H1 (cell line): ENCODE measurements at regions not wholly inside any gene's neighbourhood (a gene's known extent, or its start where the extent isn't known, plus 50 kb on each side); places are given as distances from the start of the nearest gene placed in this dataset.

Source experiments
- CTCF ChIA-PET: fragments of 300-600 bp; sonication (Branson Sonifier 250); formaldehyde crosslinking; loops from one replicate; lab custom pipeline; 2021; ENCODE audit not compliant: partially characterized antibody; lab: Charles Lee
- POLR2A ChIA-PET: fragments of 300-600 bp; sonication (Branson Sonifier 250); formaldehyde crosslinking; loops from one replicate; lab custom pipeline; 2021; ENCODE audit warnings: inconsistent platforms; ENCODE audit not compliant: partially characterized antibody; lab: Charles Lee
- DNase-seq, 2 experiments: peaks; one replicate each; pipeline versions ENCODE4 v3.0.0 to v3.0.0-alpha.2; 2010 to 2022; ENCODE audit warnings: low spot score in 2 of 2, low read depth in 1 of 2, mixed read lengths in 1 of 2
- FAIRE-seq: peaks from 2 replicates; lab custom pipeline; 2011; peaks lifted over from hg19 to GRCh38; lab: Jason Lieb, UNC
- H2AFZ ChIP-seq: 2 replicates; pipeline ENCODE4 v1.8.1; 2012; ENCODE audit warnings: low read length, inconsistent platforms
- H2AK5ac ChIP-seq: 2 replicates; pipeline ENCODE4 v1.6.1; 2013; ENCODE audit warnings: low read depth, low read length
- H2BK120ac ChIP-seq: replicated peaks from 2 replicates; pipeline ENCODE3; 2013; ENCODE audit warnings: low read depth, low read length, inconsistent platforms
- H2BK12ac ChIP-seq: 2 replicates; pipeline ENCODE4 v1.6.1; 2013; ENCODE audit warnings: low read depth, low read length
- H2BK15ac ChIP-seq: 2 replicates; pipeline ENCODE4 v1.6.1; 2013; ENCODE audit warnings: low read length
- H2BK20ac ChIP-seq: 2 replicates; pipeline ENCODE4 v1.6.1; 2013; ENCODE audit warnings: low read length
- H2BK5ac ChIP-seq: 2 replicates; pipeline ENCODE4 v1.6.1; 2013; ENCODE audit warnings: low read depth, low read length
- H3K14ac ChIP-seq: 2 replicates; pipeline ENCODE4 v1.6.1; 2013; ENCODE audit warnings: inconsistent platforms; ENCODE audit not compliant: insufficient read length
- H3K18ac ChIP-seq: 2 replicates; pipeline ENCODE4 v1.6.1; 2013; ENCODE audit warnings: low read length; ENCODE audit errors: extremely low read depth
- H3K23ac ChIP-seq: 2 replicates; pipeline ENCODE4 v1.6.1; 2013; ENCODE audit warnings: inconsistent platforms; ENCODE audit not compliant: insufficient read length
- H3K23me2 ChIP-seq: 2 replicates; pipeline ENCODE4 v1.6.1; 2013; ENCODE audit warnings: low read depth, low read length
- H3K27ac ChIP-seq: 2 replicates; pipeline ENCODE4 v1.6.1; 2011; ENCODE audit warnings: low read depth, low read length, inconsistent platforms
- H3K27me3 ChIP-seq, 4 experiments: replicated peaks in 1 of 4; 1 replicate in 1 of 4; 2 replicates in 3 of 4; pipeline versions ENCODE4 v1.6.1 to v1.8.1; 2011 to 2013; ENCODE audit warnings: low read length in 3 of 4, mild to moderate bottlenecking in 3 of 4, inconsistent platforms in 2 of 4, mixed read lengths in 2 of 4, moderate library complexity in 1 of 4; ENCODE audit not compliant: control insufficient read depth in 3 of 4, insufficient read depth in 3 of 4; ENCODE audit errors: extremely low read depth in 1 of 4
- H3K36me3 ChIP-seq, 4 experiments: 2 replicates each; pipeline versions ENCODE4 v1.6.1 to v1.8.1; 2011 to 2013; ENCODE audit warnings: mild to moderate bottlenecking in 4 of 4, low read length in 3 of 4, moderate library complexity in 2 of 4, control low read depth in 1 of 4, inconsistent platforms in 1 of 4; ENCODE audit not compliant: insufficient read depth in 4 of 4, control insufficient read depth in 2 of 4
- H3K4ac ChIP-seq: replicated peaks from 2 replicates; pipeline ENCODE3; 2013; ENCODE audit warnings: low read length, low read depth, mixed read lengths, inconsistent platforms; ENCODE audit not compliant: insufficient read length
- H3K4me1 ChIP-seq, 4 experiments: replicated peaks in 1 of 4; 1 replicate in 1 of 4; 2 replicates in 3 of 4; pipeline versions ENCODE4 v1.6.1 to v1.8.1; 2011 to 2013; ENCODE audit warnings: low read length in 3 of 4, inconsistent platforms in 2 of 4, mixed read lengths in 1 of 4; ENCODE audit not compliant: insufficient read depth in 4 of 4, control insufficient read depth in 3 of 4
- H3K4me2 ChIP-seq, 2 experiments: 2 replicates each; pipeline versions ENCODE4 v1.6.1 to v1.8.1; 2011 to 2013; ENCODE audit warnings: low read depth in 2 of 2, low read length in 2 of 2, control low read depth in 1 of 2, inconsistent platforms in 1 of 2, mild to moderate bottlenecking in 1 of 2; ENCODE audit not compliant: insufficient read depth in 1 of 2
- H3K4me3 ChIP-seq, 4 experiments: fragments of 200-600, 300-600 bp in 1 of 4; sonication (generic), shearing (Covaris generic), sonication (Bioruptor Twin) in 1 of 4; 2 replicates each; pipeline versions ENCODE4 v1.5.1 to v1.8.1; 2011 to 2016; ENCODE audit warnings: low read length in 4 of 4, low read depth in 3 of 4, control low read depth in 2 of 4, inconsistent platforms in 2 of 4, mild to moderate bottlenecking in 2 of 4, mixed read lengths in 1 of 4, moderate library complexity in 1 of 4; ENCODE audit not compliant: insufficient read depth in 2 of 4; ENCODE audit errors: extremely low read depth in 1 of 4
- H3K56ac ChIP-seq: replicated peaks from 2 replicates; pipeline ENCODE3; 2013; ENCODE audit warnings: low read depth, mild to moderate bottlenecking, mixed read lengths, low read length, inconsistent platforms; ENCODE audit not compliant: insufficient read length
- H3K79me1 ChIP-seq: 2 replicates; pipeline ENCODE4 v1.6.1; 2013; ENCODE audit warnings: low read depth, low read length, control low read depth
- H3K79me2 ChIP-seq, 2 experiments: 2 replicates each; pipeline versions ENCODE4 v1.6.1 to v1.8.1; 2012 to 2013; ENCODE audit warnings: low read length in 2 of 2, mild to moderate bottlenecking in 2 of 2, inconsistent platforms in 1 of 2; ENCODE audit not compliant: insufficient read depth in 2 of 2, control insufficient read depth in 1 of 2
- H3K9ac ChIP-seq, 4 experiments: replicated peaks in 1 of 4; 1 replicate in 1 of 4; 2 replicates in 3 of 4; pipeline versions ENCODE4 v1.6.1 to v1.8.1; 2011 to 2013; ENCODE audit warnings: low read depth in 3 of 4, low read length in 3 of 4, control low read depth in 2 of 4, mild to moderate bottlenecking in 2 of 4, moderate library complexity in 2 of 4, inconsistent platforms in 1 of 4; ENCODE audit errors: extremely low read depth in 1 of 4
- H3K9me3 ChIP-seq, 2 experiments: 2 replicates each; pipeline versions ENCODE4 v1.6.1 to v1.8.1; 2012 to 2013; ENCODE audit warnings: mild to moderate bottlenecking in 2 of 2, moderate library complexity in 2 of 2, control low read depth in 1 of 2, inconsistent platforms in 1 of 2, low read depth in 1 of 2, low read length in 1 of 2, mixed read lengths in 1 of 2; ENCODE audit not compliant: insufficient read depth in 2 of 2
- H4K20me1 ChIP-seq, 2 experiments: replicated peaks in 1 of 2; 2 replicates each; pipeline versions ENCODE3 to v1.8.1; 2011 to 2013; ENCODE audit warnings: inconsistent platforms in 2 of 2, low read length in 2 of 2, mild to moderate bottlenecking in 1 of 2; ENCODE audit not compliant: insufficient read depth in 2 of 2, control insufficient read depth in 1 of 2
- H4K5ac ChIP-seq: 2 replicates; pipeline ENCODE4 v1.6.1; 2013; ENCODE audit warnings: low read length, low read depth, mixed read lengths, inconsistent platforms; ENCODE audit not compliant: insufficient read length
- H4K8ac ChIP-seq: 2 replicates; pipeline ENCODE4 v1.8.0; 2013; ENCODE audit warnings: mild to moderate bottlenecking, moderate library complexity, low read length, inconsistent platforms; ENCODE audit not compliant: insufficient read depth; ENCODE audit errors: extremely low read depth
- H4K91ac ChIP-seq: replicated peaks from 2 replicates; pipeline ENCODE3; 2013; ENCODE audit warnings: low read length, mixed read lengths, inconsistent platforms; ENCODE audit not compliant: insufficient read length
- ASH2L ChIP-seq: fragments of 200-600, 300-600 bp; sonication (generic); IDR thresholded peaks from one replicate; pipeline ENCODE4 v1.7.1; 2017; ENCODE audit warnings: low read length
- ATF2 ChIP-seq: IDR thresholded peaks from 2 replicates; pipeline ENCODE4 v1.6.1; 2012; ENCODE audit warnings: low read length, inconsistent platforms
- BACH1 ChIP-seq: IDR thresholded peaks from 2 replicates; pipeline ENCODE4 v1.6.1; 2012; ENCODE audit warnings: low read length, improper control_type of control experiment
- EGR1 ChIP-seq: IDR thresholded peaks from 2 replicates; pipeline ENCODE4 v1.6.1; 2011; ENCODE audit warnings: low read depth, low read length, borderline replicate concordance
- EP300 ChIP-seq, 2 experiments: IDR thresholded peaks; 1 replicate in 1 of 2; 2 replicates in 1 of 2; pipeline ENCODE4 v1.6.1; 2011 to 2012; ENCODE audit warnings: low read depth in 2 of 2, low read length in 2 of 2, mild to moderate bottlenecking in 2 of 2, borderline replicate concordance in 1 of 2, inconsistent platforms in 1 of 2, moderate library complexity in 1 of 2
- FOSL1 ChIP-seq: IDR thresholded peaks from 2 replicates; pipeline ENCODE4 v1.6.1; 2011; ENCODE audit warnings: mild to moderate bottlenecking, low read depth, low read length, moderate library complexity; ENCODE audit not compliant: insufficient read depth
- GABPA ChIP-seq: IDR thresholded peaks from 2 replicates; pipeline ENCODE4 v1.6.1; 2011; ENCODE audit warnings: mild to moderate bottlenecking, low read length, moderate library complexity, borderline replicate concordance; ENCODE audit not compliant: insufficient read depth
- GTF2F1 ChIP-seq: IDR thresholded peaks from 2 replicates; pipeline ENCODE4 v1.6.1; 2012; ENCODE audit warnings: low read depth, low read length, improper control_type of control experiment, borderline replicate concordance
- JUND ChIP-seq: IDR thresholded peaks from 2 replicates; pipeline ENCODE4 v1.6.1; 2011; ENCODE audit warnings: mild to moderate bottlenecking, improper control_type of control experiment, low read length
- KDM4A ChIP-seq: IDR thresholded peaks from one replicate; pipeline ENCODE4 v1.7.1; 2012; ENCODE audit warnings: low read depth, mild to moderate bottlenecking, moderate library complexity, low read length, inconsistent platforms; ENCODE audit not compliant: severe bottlenecking
- MAFK ChIP-seq: IDR thresholded peaks from 2 replicates; pipeline ENCODE4 v1.6.1; 2012; ENCODE audit warnings: low read depth, mild to moderate bottlenecking, improper control_type of control experiment, low read length
- RBBP5 ChIP-seq: IDR thresholded peaks from 2 replicates; pipeline ENCODE4 v1.7.1; 2012; ENCODE audit warnings: low read depth, mild to moderate bottlenecking, inconsistent platforms, low read length, moderate library complexity, borderline replicate concordance
- SAP30 ChIP-seq: fragments of 300-600 bp; sonication (generic); IDR thresholded peaks from 2 replicates; pipeline ENCODE4 v1.7.1; 2012; ENCODE audit warnings: low read length, moderate library complexity, mild to moderate bottlenecking, inconsistent platforms; ENCODE audit not compliant: insufficient read depth, insufficient replicate concordance
- WGBS, 2 experiments: shearing (Covaris generic) in 1 of 2; methylation state at CpG; one replicate each; pipeline versions ENCODE4 v1.1.6 to v1.1.7; 2013 to 2015; ENCODE audit warnings: low lambda C conversion rate in 2 of 2, mixed read lengths in 2 of 2, inconsistent platforms in 1 of 2, low coverage in 1 of 2, missing lambda C conversion rate in 1 of 2; ENCODE audit not compliant: insufficient replicate concordance in 2 of 2, insufficient coverage in 1 of 2, insufficient read length in 1 of 2; ENCODE audit errors: extremely low coverage in 1 of 2, missing lambda C conversion rate in 1 of 2; 5-methylcytosine and 5-hydroxymethylcytosine counted together

GRCh38 chr1:37147392-37147831 lies 113.1 kb upstream of the GRIK3 start:
- no peak overlapping the region for H3K9ac ChIP-seq
- no peaks in the 10 kb centered on the region for H3K9me3 ChIP-seq
- no peaks in the 10 kb centered on the region for H3K4me1 ChIP-seq
- no peak overlapping the region for H3K27ac ChIP-seq
- H3K4me2 ChIP-seq: no peak overlapping the region
- H3K14ac ChIP-seq: no peak overlapping the region
- H2BK5ac ChIP-seq: no peak overlapping the region
- no peak overlapping the region for H2AK5ac ChIP-seq
- H3K4ac ChIP-seq: no peak overlapping the region
- ChIA-PET CTCF (interaction anchor here (0.6 to 2.0 kb wide), 6 partner anchors 13 to 567 kb away, joined by 3 to 5 read pairs (median 4); no protein-coding TSS in a partner anchor), POLR2A (no interaction called here)
- DNase-seq (no peak), FAIRE-seq (no peak)
- no peaks in the 10 kb centered on the region for H3K23me2 ChIP-seq
- no peak overlapping the region for H3K56ac ChIP-seq
- no peak overlapping the region for H3K18ac ChIP-seq
- H3K36me3 ChIP-seq: no peaks in the 10 kb centered on the region
- no peaks in the 10 kb centered on the region for H3K79me1 ChIP-seq
- no peak overlapping the region for H3K4me3 ChIP-seq
- H2BK12ac ChIP-seq: no peak overlapping the region
- no peak overlapping the region for H4K5ac ChIP-seq
- H2AFZ ChIP-seq: no peak overlapping the region
- 81% methylated on average over 2 of the region's 2 CpGs; no CpG with 5 or more reads in 1 of the 2 experiments for WGBS, 2 experiments
- H4K91ac ChIP-seq: no peak overlapping the region
- no peak overlapping the region for H2BK20ac ChIP-seq
- no peaks in the 10 kb centered on the region for H3K79me2 ChIP-seq
- H4K20me1 ChIP-seq: no peaks in the 10 kb centered on the region
- H3K23ac ChIP-seq: no peak overlapping the region
- no peaks in the 10 kb centered on the region; a peak in 2 of 7 replicates for H3K27me3 ChIP-seq
- H2BK120ac ChIP-seq: no peak overlapping the region
- no peak overlapping the region for H2BK15ac ChIP-seq
- H4K8ac ChIP-seq: no peak overlapping the region
- TF ChIP-seq JUND (no peak), ATF2 (no peak), EGR1 (no peak), ASH2L (no peak), FOSL1 (no peak), MAFK (no peak), KDM4A (no peak), SAP30 (no peak), RBBP5 (no peak), GTF2F1 (no peak), EP300 (IDR thresholded peaks at IDR 0.05; ENCODE audit: borderline replicate concordance in 1 of 2, low read depth in 2 of 2, low read length in 2 of 2) (no peak), BACH1 (no peak), GABPA (no peak)
